Motor neuron (in vitro differentiated cells): ENCODE measurements at regions not wholly inside any gene's neighbourhood (a gene's known extent, or its start where the extent isn't known, plus 50 kb on each side); places are given as distances from the start of the nearest gene placed in this dataset.

Experiments
- ATAC-seq, 8 experiments: fragments of 200-7000 bp; cut with Tn5 transposase; replicated peaks in 6 of 8; 2 replicates each; pipeline ENCODE4 v1.8.0; 2021; ENCODE audit warnings: mild to moderate bottlenecking in 8 of 8, moderate library complexity in 8 of 8
- H3K27ac ChIP-seq, 2 donors: fragments of 250-450 bp; sonication (Bioruptor Pico); 2 replicates each; pipeline ENCODE4 v1.9.0; 2021; ENCODE audit warnings: antibody characterized with exemption in 2 of 2, mild to moderate bottlenecking in 2 of 2, moderate library complexity in 1 of 2
- H3K4me1 ChIP-seq, 2 donors: fragments of 250-450 bp; sonication (Bioruptor Pico); replicated peaks in 1 of 2; 2 replicates each; pipeline ENCODE4 v1.6.1; 2021; ENCODE audit warnings: antibody characterized with exemption in 2 of 2, mild to moderate bottlenecking in 2 of 2, moderate library complexity in 1 of 2
- H3K4me3 ChIP-seq, 5 donors: fragments of 250-450 bp; sonication (Bioruptor Pico); 2 replicates each; pipeline ENCODE4 v1.9.0; 2021; ENCODE audit warnings: antibody characterized with exemption in 5 of 5, mild to moderate bottlenecking in 5 of 5, moderate library complexity in 4 of 5
- WGBS, 10 experiments: fragments of 450-650 bp; shearing (Covaris generic); methylation state at CpG; one replicate each; pipeline ENCODE4 v1.0.0; 2022; 5-methylcytosine and 5-hydroxymethylcytosine counted together
- in situ Hi-C, 9 experiments: fragments of 400-800 bp; cut with MboI; loops; one replicate each; pipeline ENCODE4 v1.15.0; 2021; ENCODE audit warnings: low sequenced_read_pairs in 9 of 9, low pct_unique_long_range_greater_than_20kb in 2 of 9; ENCODE audit not compliant: unreplicated experiment in 9 of 9

DNA sequence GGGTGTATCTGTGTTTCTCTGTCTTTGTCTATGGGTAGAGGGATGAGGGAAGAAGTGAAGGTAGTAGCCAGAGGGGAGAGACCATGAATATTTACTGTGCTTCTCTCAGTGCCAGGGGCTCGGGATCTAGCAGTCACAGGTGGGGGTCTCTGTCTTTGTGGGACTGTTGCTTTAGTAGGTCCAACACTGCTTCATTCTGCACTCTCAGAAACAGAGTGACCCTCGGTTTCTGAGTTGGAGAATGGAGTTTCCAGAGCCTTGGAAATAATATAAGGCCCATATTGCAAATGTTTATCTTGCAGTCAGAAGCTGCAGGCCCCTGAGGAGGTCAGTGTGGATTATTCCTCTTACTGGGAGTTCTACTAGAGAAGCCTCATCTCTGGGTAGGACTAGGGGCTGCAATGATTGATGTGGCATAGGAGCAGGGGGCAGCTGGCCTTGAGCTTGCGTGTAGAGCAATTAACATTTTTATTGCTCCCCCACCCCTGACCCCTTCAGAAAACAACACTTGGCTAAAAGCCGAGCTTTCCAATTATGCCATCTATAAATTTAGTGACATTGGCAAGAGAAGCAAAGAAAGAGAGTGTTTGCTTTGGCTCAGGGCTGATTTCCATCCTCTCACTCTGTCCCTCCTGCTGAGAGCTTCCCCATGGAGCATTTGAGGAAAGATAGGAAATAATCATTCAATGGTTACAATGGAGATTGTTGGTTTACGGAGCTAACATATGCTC, 55.0 kb upstream of the TRPC7 start:
- Histone ChIP-seq H3K4me3 (no peak overlapping the region), H3K4me1 (peaks cover 18 to 26% of the 10 kb centered on the region in 2 donors), H3K27ac (no peak overlapping the region)
- ATAC-seq = peak in 6 of 8 experiments; percentile 36 to 98 (median 96)
- in situ Hi-C loops = loop anchor here in 2 of 9 experiments (25.0 kb wide), 2 partner anchors 158 to 183 kb away; no protein-coding TSS in a partner anchor
- 0 to 54% (median 5%) methylated on average over 1 to 5 of the region's 5 CpGs; no CpG with 5 or more reads in 2 of the 10 experiments for WGBS, 10 experiments

DNA sequence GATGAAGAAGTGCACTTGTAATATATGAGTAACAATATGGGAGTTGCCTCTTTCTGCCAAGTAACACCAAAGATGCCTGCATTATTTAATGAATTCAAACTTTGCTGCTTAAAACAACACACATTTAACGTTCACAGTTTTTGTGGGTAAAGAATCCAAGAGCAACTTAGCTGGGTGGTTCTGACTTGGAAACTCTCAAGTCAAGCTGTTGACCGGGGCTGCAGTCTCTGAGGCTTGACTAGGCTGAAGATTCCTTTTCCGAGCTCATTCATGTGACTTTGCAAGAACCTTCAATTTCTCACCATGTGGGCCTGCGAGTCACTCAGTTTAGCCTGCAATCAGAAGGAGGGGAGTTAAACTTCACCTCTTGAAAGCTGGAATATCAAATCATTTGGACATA, 53.0 kb upstream of the TRPC7 start:
- H3K4me1 ChIP-seq = peaks cover 18 to 23% of the 10 kb centered on the region in 2 donors
- WGBS, 10 experiments = 0 to 92% (median 65%) methylated on average over 2 to 4 of the region's 4 CpGs; no CpG with 5 or more reads in 1 of the 10 experiments
- no peak overlapping the region for H3K4me3 ChIP-seq
- H3K27ac ChIP-seq = no peak overlapping the region
- in situ Hi-C loops = loop anchor here in 2 of 9 experiments (25.0 kb wide), 2 partner anchors 156 to 181 kb away; no protein-coding TSS in a partner anchor
- peak in 2 of 8 experiments; percentile 44 to 53 for ATAC-seq
